Panc1 (cell line): ENCODE measurements at regions not wholly inside any gene's neighbourhood (a gene's known extent, or its start where the extent isn't known, plus 50 kb on each side); places are given as distances from the start of the nearest gene placed in this dataset.

ENCODE experiments used
- ATAC-seq: fragments of 200-7000 bp; cut with Tn5 transposase; 2 replicates; pipeline ENCODE4 v1.9.1; 2020; ENCODE audit warnings: mild to moderate bottlenecking, moderate library complexity
- BruUV-seq: library from RNA; stranded (reverse); fragments of 400-500 nt; replicated peaks from 2 replicates; lab custom pipeline; 2021; lab: Mats Ljungman, UMichigan
- CTCF ChIA-PET: fragments of 300-600 bp; sonication (Branson Sonifier 250); formaldehyde crosslinking; loops from one replicate; lab custom pipeline; 2022; ENCODE audit warnings: antibody characterized with exemption; lab: Charles Lee
- POLR2A ChIA-PET: fragments of 300-600 bp; sonication (Branson Sonifier 250); formaldehyde crosslinking; loops from one replicate; lab custom pipeline; 2022; ENCODE audit warnings: antibody characterized with exemption; lab: Charles Lee
- DNase-seq: peaks from one replicate; pipeline ENCODE4 v3.0.0-alpha.2; 2010; ENCODE audit warnings: low read depth, low spot score
- H3K27ac ChIP-seq: 2 replicates; pipeline ENCODE4 v1.5.1; 2011; ENCODE audit warnings: mild to moderate bottlenecking, low read length, inconsistent platforms
- H3K27me3 ChIP-seq: fragments of 200-500 bp; sonication (Bioruptor generic); 2 replicates; pipeline ENCODE4 v1.6.0; 2014; ENCODE audit warnings: low read length, inconsistent platforms; ENCODE audit not compliant: control insufficient read depth, insufficient read depth
- H3K36me3 ChIP-seq: fragments of 200-500 bp; sonication (Bioruptor generic); 2 replicates; pipeline ENCODE4 v1.5.1; 2014; ENCODE audit warnings: inconsistent platforms, mild to moderate bottlenecking, low read length, moderate library complexity; ENCODE audit not compliant: control insufficient read depth, insufficient read depth
- H3K4me1 ChIP-seq: 2 replicates; pipeline ENCODE4 v1.5.1; 2011; ENCODE audit warnings: inconsistent platforms, mild to moderate bottlenecking, low read length, moderate library complexity; ENCODE audit not compliant: control insufficient read depth, insufficient read depth
- H3K4me3 ChIP-seq, 2 experiments: 2 replicates each; pipeline ENCODE4 v1.5.1; 2011 to 2012; ENCODE audit warnings: low read depth in 2 of 2, low read length in 2 of 2, mild to moderate bottlenecking in 2 of 2, inconsistent platforms in 1 of 2, moderate library complexity in 1 of 2
- H3K9me3 ChIP-seq: fragments of 200-500 bp; sonication (Bioruptor generic); 2 replicates; pipeline ENCODE4 v1.5.1; 2014; ENCODE audit warnings: low read depth, mild to moderate bottlenecking, inconsistent platforms, low read length, moderate library complexity; ENCODE audit not compliant: control insufficient read depth, insufficient read depth
- CTCF ChIP-seq: fragments of 450-650 bp; IDR thresholded peaks from 2 replicates; pipeline ENCODE4 v1.5.1; 2017; ENCODE audit warnings: mild to moderate bottlenecking
- POLR2AphosphoS5 ChIP-seq: IDR thresholded peaks from 2 replicates; pipeline ENCODE4 v1.6.1; 2012; ENCODE audit warnings: mild to moderate bottlenecking, low read depth, low read length, moderate library complexity
- REST ChIP-seq, 2 experiments: IDR thresholded peaks; 2 replicates each; pipeline ENCODE4 v1.6.1; 2011 to 2012; ENCODE audit warnings: low read depth in 2 of 2, control low read depth in 1 of 2, low read length in 1 of 2, mild to moderate bottlenecking in 1 of 2, moderate library complexity in 1 of 2; ENCODE audit not compliant: insufficient read depth in 1 of 2
- SIN3A ChIP-seq: IDR thresholded peaks from 2 replicates; pipeline ENCODE4 v1.6.1; 2012; ENCODE audit warnings: low read depth, mild to moderate bottlenecking, low read length, moderate library complexity, borderline replicate concordance; ENCODE audit not compliant: insufficient read depth
- TCF7L2 ChIP-seq: IDR thresholded peaks from 2 replicates; pipeline ENCODE4 v1.6.1; 2011; ENCODE audit warnings: mild to moderate bottlenecking, low read depth, low read length, inconsistent platforms
- in situ Hi-C: cut with HindIII; loops from 2 replicates; pipeline ENCODE4 v1.10.0; 2016; ENCODE audit warnings: low sequenced_read_pairs, low pct_unique_long_range_greater_than_20kb
- intact Hi-C: fragments of 100-400 bp; cut with micrococcal nuclease; formaldehyde crosslinking; loops from one replicate; pipeline ENCODE4 v1.10.0; 2022; ENCODE audit not compliant: unreplicated experiment

GRCh38 chr6:79813143-79813850 lies 134.1 kb downstream of the ELOVL4 start:
- Histone ChIP-seq H3K4me1 (0 out of 2 replicates have a peak, but pooled peaks cover 5% of the 10 kb centered on the region), H3K36me3 (no peaks in the 10 kb centered on the region), H3K4me3 (no peak overlapping the region), H3K9me3 (no peaks in the 10 kb centered on the region), H3K27ac (no peak overlapping the region; the same call in 1 of the 2 replicates), H3K27me3 (no peaks in the 10 kb centered on the region)
- ChIA-PET POLR2A (no interaction called here), CTCF (interaction anchor here (0.9 kb wide), 1 partner anchor 40 kb away, joined by 3 read pairs; no protein-coding TSS in a partner anchor)
- intact Hi-C loops (loop anchor here (5.0 kb wide), 1 partner anchor 36 kb away; no protein-coding TSS in a partner anchor), in situ Hi-C loops (no loop called here)
- DNase-seq (no peak), ATAC-seq (no peak)
- BruUV-seq: no TSS peak
- no peak for TF ChIP-seq REST (IDR thresholded peaks at IDR 0.05; ENCODE audit: insufficient read depth in 1 of 2, low read depth in 2 of 2, low read length in 1 of 2)
- TF ChIP-seq TCF7L2: no peak
- no peak for TF ChIP-seq CTCF
- TF ChIP-seq POLR2AphosphoS5: no peak
- no peak for TF ChIP-seq SIN3A

- H3K27me3 ChIP-seq: no peaks in the 10 kb centered on the region
- H3K36me3 ChIP-seq: no peaks in the 10 kb centered on the region
- H3K4me3 ChIP-seq: no peak overlapping the region
- no peak overlapping the region for H3K27ac ChIP-seq
- H3K4me1 ChIP-seq: 0 out of 2 replicates have a peak, but pooled peaks cover 5% of the 10 kb centered on the region
- no TSS peak for BruUV-seq
- ATAC-seq: no peak
- H3K9me3 ChIP-seq: no peaks in the 10 kb centered on the region
- no peak for DNase-seq
- intact Hi-C loops (loop anchor here (5.0 kb wide), 1 partner anchor 35 kb away; no protein-coding TSS in a partner anchor), in situ Hi-C loops (no loop called here)
- ChIA-PET POLR2A (no interaction called here), CTCF (no interaction called here)
- TF ChIP-seq TCF7L2: no peak
- no peak for TF ChIP-seq SIN3A
- TF ChIP-seq CTCF: no peak
- TF ChIP-seq POLR2AphosphoS5: no peak
- TF ChIP-seq REST (IDR thresholded peaks at IDR 0.05; ENCODE audit: insufficient read depth in 1 of 2, low read depth in 2 of 2, low read length in 1 of 2): no peak
Measured at GRCh38 chr6:79812195-79812594, 135.2 kb downstream of the ELOVL4 start.
